Neural progenitor cell (in vitro differentiated cells): ENCODE measurements at regions not wholly inside any gene's neighbourhood (a gene's known extent, or its start where the extent isn't known, plus 50 kb on each side); places are given as distances from the start of the nearest gene placed in this dataset.

Experiments
- DNase-seq: peaks from one replicate; pipeline ENCODE4 v3.0.0-alpha.2; 2016; ENCODE audit warnings: low spot score
- H2AFZ ChIP-seq: fragments of 200-600 bp; sonication (generic); replicated peaks from 2 replicates; pipeline ENCODE4 v1.6.1; 2016; ENCODE audit warnings: antibody characterized with exemption
- H3F3A ChIP-seq: fragments of 200-600 bp; sonication (generic); 2 replicates; pipeline ENCODE4 v1.6.1; 2016; ENCODE audit warnings: antibody characterized with exemption, low read depth
- H3K27ac ChIP-seq: fragments of 200-600 bp; sonication (generic); 2 replicates; pipeline ENCODE4 v1.5.1; 2016; ENCODE audit warnings: mild to moderate bottlenecking
- H3K27me3 ChIP-seq: fragments of 200-600 bp; sonication (generic); 2 replicates; pipeline ENCODE4 v1.6.1; 2016; ENCODE audit warnings: mild to moderate bottlenecking, moderate library complexity
- H3K36me3 ChIP-seq: fragments of 200-600 bp; sonication (generic); 2 replicates; pipeline ENCODE4 v1.5.1; 2016
- H3K4me1 ChIP-seq: fragments of 200-600 bp; sonication (generic); 2 replicates; pipeline ENCODE4 v1.6.1; 2016; ENCODE audit warnings: mixed run types
- H3K4me2 ChIP-seq: fragments of 200-600 bp; sonication (generic); 2 replicates; pipeline ENCODE4 v1.6.1; 2016
- H3K4me3 ChIP-seq: fragments of 200-600 bp; sonication (generic); 2 replicates; pipeline ENCODE4 v1.5.1; 2016
- H3K79me2 ChIP-seq: fragments of 200-600 bp; sonication (generic); 2 replicates; pipeline ENCODE4 v1.6.1; 2016; ENCODE audit warnings: low read depth
- H3K9ac ChIP-seq: fragments of 200-600 bp; sonication (generic); 2 replicates; pipeline ENCODE4 v1.6.1; 2016
- H3K9me3 ChIP-seq: fragments of 200-600 bp; sonication (generic); 2 replicates; pipeline ENCODE4 v1.5.1; 2016; ENCODE audit warnings: low read depth
- H4K20me1 ChIP-seq: fragments of 200-600 bp; sonication (generic); 2 replicates; pipeline ENCODE4 v1.6.1; 2016; ENCODE audit warnings: low read depth
- H3K27ac Mint-ChIP-seq: 3 replicates; pipeline ENCODE4 v1.8.0; 2021; ENCODE audit warnings: mixed read lengths
- H3K27me3 Mint-ChIP-seq: 2 replicates; pipeline ENCODE4 v1.8.0; 2022; ENCODE audit warnings: low read depth, mild to moderate bottlenecking, inconsistent platforms, moderate library complexity, mixed read lengths; ENCODE audit not compliant: insufficient read depth
- H3K36me3 Mint-ChIP-seq: 3 replicates; pipeline ENCODE4 v1.8.0; 2021; ENCODE audit warnings: mixed read lengths
- H3K4me1 Mint-ChIP-seq: 3 replicates; pipeline ENCODE4 v1.8.0; 2021; ENCODE audit warnings: mixed read lengths
- H3K4me3 Mint-ChIP-seq: 3 replicates; pipeline ENCODE4 v1.8.0; 2021; ENCODE audit warnings: mild to moderate bottlenecking, moderate library complexity, mixed read lengths
- H3K9me3 Mint-ChIP-seq: 3 replicates; pipeline ENCODE4 v1.8.0; 2020; ENCODE audit warnings: mixed read lengths
- EZH2 ChIP-seq: fragments of 200-600 bp; sonication (generic); IDR thresholded peaks from 2 replicates; pipeline ENCODE4 v1.6.1; 2017; ENCODE audit warnings: antibody characterized with exemption, mild to moderate bottlenecking, moderate library complexity
- EZH2phosphoT487 ChIP-seq: fragments of 200-600 bp; sonication (generic); IDR thresholded peaks from 2 replicates; pipeline ENCODE4 v1.6.1; 2017; ENCODE audit warnings: antibody characterized with exemption
- TF ChIP-seq, protein P1 (sequence below): fragments of 200-600 bp; sonication (generic); IDR thresholded peaks from 2 replicates; pipeline ENCODE4 v1.5.1; 2017; ENCODE audit warnings: antibody characterized with exemption, mild to moderate bottlenecking

DNA sequence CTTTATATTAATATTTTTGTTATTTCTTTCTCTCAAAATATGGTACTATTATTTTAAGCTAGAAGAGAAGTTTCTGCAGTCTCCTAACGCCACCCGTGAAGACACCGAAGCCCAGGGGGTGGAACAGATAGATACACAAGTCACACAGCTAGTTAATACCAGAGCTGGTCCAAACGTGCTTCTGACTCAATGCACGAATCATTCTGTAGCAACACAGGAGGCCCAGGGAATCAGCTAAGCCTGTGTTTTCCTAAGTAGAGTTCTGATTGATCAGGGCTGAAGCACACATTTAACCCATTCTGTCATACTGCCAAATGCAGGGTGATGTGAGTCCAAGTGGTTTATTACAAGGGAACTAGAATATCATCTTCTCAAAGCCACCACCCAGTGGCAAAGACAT lies 116.9 kb upstream of the PWP1 start:
- no peaks in the 10 kb centered on the region for H3K27me3 Mint-ChIP-seq
- no peak overlapping the region for H2AFZ ChIP-seq
- no peaks in the 10 kb centered on the region for H3K9me3 Mint-ChIP-seq
- H3K4me3 ChIP-seq: no peak overlapping the region
- no peaks in the 10 kb centered on the region for H3K36me3 ChIP-seq
- H3K27ac Mint-ChIP-seq: no peak overlapping the region
- H3K79me2 ChIP-seq: no peaks in the 10 kb centered on the region
- no peaks in the 10 kb centered on the region for H3K9me3 ChIP-seq
- no peaks in the 10 kb centered on the region for H3K36me3 Mint-ChIP-seq
- no peak overlapping the region for H3K27ac ChIP-seq
- no peak overlapping the region for H3K4me3 Mint-ChIP-seq
- no peaks in the 10 kb centered on the region for H4K20me1 ChIP-seq
- H3K27me3 ChIP-seq: no peaks in the 10 kb centered on the region
- no peak overlapping the region for H3K4me2 ChIP-seq
- no peaks in the 10 kb centered on the region for H3F3A ChIP-seq
- H3K4me1 ChIP-seq: no peaks in the 10 kb centered on the region
- H3K4me1 Mint-ChIP-seq: peaks cover 5% of the 10 kb centered on the region
- no peak overlapping the region for H3K9ac ChIP-seq
- no peak for DNase-seq
- no peak for TF ChIP-seq EZH2phosphoT487
- TF ChIP-seq EZH2: no peak
- TF ChIP-seq, protein P1, sequence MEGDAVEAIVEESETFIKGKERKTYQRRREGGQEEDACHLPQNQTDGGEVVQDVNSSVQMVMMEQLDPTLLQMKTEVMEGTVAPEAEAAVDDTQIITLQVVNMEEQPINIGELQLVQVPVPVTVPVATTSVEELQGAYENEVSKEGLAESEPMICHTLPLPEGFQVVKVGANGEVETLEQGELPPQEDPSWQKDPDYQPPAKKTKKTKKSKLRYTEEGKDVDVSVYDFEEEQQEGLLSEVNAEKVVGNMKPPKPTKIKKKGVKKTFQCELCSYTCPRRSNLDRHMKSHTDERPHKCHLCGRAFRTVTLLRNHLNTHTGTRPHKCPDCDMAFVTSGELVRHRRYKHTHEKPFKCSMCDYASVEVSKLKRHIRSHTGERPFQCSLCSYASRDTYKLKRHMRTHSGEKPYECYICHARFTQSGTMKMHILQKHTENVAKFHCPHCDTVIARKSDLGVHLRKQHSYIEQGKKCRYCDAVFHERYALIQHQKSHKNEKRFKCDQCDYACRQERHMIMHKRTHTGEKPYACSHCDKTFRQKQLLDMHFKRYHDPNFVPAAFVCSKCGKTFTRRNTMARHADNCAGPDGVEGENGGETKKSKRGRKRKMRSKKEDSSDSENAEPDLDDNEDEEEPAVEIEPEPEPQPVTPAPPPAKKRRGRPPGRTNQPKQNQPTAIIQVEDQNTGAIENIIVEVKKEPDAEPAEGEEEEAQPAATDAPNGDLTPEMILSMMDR: no peak

DNA sequence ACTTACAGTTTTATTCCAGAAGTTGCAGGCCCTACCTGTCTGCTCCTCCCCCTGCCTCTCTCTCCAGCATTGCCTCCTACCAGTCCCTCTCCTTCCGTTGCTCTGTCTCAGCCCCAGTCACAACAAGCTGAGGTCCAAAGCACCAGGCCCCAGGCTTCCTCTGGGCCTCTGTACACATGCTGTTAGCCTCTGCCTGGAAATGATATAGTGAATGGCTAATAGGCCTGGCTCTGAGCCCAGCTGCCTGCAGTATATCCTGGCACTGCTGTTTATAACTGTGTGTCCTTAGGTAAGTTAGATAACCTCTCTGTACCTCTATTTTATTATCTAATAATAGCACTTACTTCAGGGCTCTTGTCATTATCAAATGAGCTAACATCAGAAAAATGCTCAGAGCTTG lies 114.9 kb upstream of the PWP1 start:
- no peak overlapping the region for H2AFZ ChIP-seq
- H3K27ac ChIP-seq: no peak overlapping the region
- Mint-ChIP-seq H3K4me3 (no peak overlapping the region), H3K9me3 (no peaks in the 10 kb centered on the region), H3K36me3 (no peaks in the 10 kb centered on the region), H3K4me1 (no peaks in the 10 kb centered on the region), H3K27ac (no peak overlapping the region), H3K27me3 (no peaks in the 10 kb centered on the region)
- no peaks in the 10 kb centered on the region for H3K36me3 ChIP-seq
- H3K4me2 ChIP-seq: no peak overlapping the region
- H3K9me3 ChIP-seq: no peaks in the 10 kb centered on the region
- H3K4me3 ChIP-seq: no peak overlapping the region
- no peaks in the 10 kb centered on the region for H3K4me1 ChIP-seq
- H3K79me2 ChIP-seq: no peaks in the 10 kb centered on the region
- TF ChIP-seq EZH2phosphoT487: no peak
- no peak for TF ChIP-seq EZH2
- TF ChIP-seq, protein P1: no peak
- DNase-seq: no peak
- no peaks in the 10 kb centered on the region for H3K27me3 ChIP-seq
- H3F3A ChIP-seq: no peaks in the 10 kb centered on the region
- H4K20me1 ChIP-seq: no peaks in the 10 kb centered on the region
- H3K9ac ChIP-seq: no peak overlapping the region

DNA sequence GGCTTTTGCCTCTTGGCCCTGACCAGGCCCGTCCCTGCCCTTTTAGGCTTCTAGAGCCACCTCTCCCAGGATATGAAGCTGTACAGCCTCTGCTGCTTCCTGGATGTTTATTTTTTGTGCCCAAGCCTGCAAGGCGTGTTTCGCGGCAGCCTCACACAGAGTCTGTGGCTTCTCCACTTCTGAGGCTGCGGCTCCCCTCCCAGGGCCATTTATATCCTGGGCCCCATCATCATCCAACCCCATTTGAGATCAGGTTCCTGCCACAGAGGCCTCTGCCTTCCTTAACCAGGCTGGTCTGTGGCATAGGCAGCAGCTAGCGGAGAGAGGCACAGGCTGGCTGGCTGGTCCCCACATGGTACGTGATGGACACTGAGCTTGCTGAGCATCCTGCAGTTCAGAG lies 114.1 kb upstream of the PWP1 start:
- no peak overlapping the region for H3K27ac Mint-ChIP-seq
- no peaks in the 10 kb centered on the region for H3K27me3 Mint-ChIP-seq
- Histone ChIP-seq H3K27me3 (no peaks in the 10 kb centered on the region), H2AFZ (no peak overlapping the region), H3F3A (no peaks in the 10 kb centered on the region), H3K4me2 (no peak overlapping the region), H3K36me3 (no peaks in the 10 kb centered on the region), H3K9ac (no peak overlapping the region), H4K20me1 (no peaks in the 10 kb centered on the region), H3K79me2 (no peaks in the 10 kb centered on the region), H3K4me1 (no peaks in the 10 kb centered on the region), H3K9me3 (no peaks in the 10 kb centered on the region), H3K4me3 (no peak overlapping the region), H3K27ac (no peak overlapping the region)
- no peaks in the 10 kb centered on the region for H3K9me3 Mint-ChIP-seq
- no peaks in the 10 kb centered on the region for H3K36me3 Mint-ChIP-seq
- DNase-seq: no peak
- no peaks in the 10 kb centered on the region for H3K4me1 Mint-ChIP-seq
- no peak overlapping the region for H3K4me3 Mint-ChIP-seq
- TF ChIP-seq, protein P1: no peak
- TF ChIP-seq EZH2 (no peak), EZH2phosphoT487 (no peak)

DNA sequence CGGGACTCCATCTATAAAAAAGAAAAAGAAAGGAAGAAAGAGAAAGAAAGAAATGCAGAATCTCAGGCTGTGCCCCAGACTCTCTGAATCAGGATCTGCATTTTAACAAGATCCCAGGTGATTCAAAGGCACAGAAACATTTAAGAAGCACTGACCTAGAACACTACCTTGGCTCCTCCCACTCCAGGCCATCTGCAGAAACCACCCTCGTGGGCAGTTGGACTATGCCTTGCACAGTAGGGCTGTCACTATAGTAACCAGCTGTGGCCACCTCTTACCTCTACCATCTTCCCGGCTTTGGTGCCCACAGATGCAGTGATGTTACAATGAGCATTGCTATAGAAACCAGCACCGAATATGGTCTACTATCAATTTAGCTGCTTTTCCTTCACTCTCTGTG lies 110.9 kb upstream of the PWP1 start:
- Histone ChIP-seq H3K27ac (no peak overlapping the region), H3K4me3 (no peak overlapping the region), H3K4me2 (no peak overlapping the region), H3K9ac (no peak overlapping the region), H3K4me1 (no peaks in the 10 kb centered on the region), H3F3A (no peaks in the 10 kb centered on the region), H3K27me3 (peaks cover 2% of the 10 kb centered on the region), H3K79me2 (no peaks in the 10 kb centered on the region), H3K9me3 (no peaks in the 10 kb centered on the region), H4K20me1 (no peaks in the 10 kb centered on the region), H2AFZ (no peak overlapping the region), H3K36me3 (no peaks in the 10 kb centered on the region)
- H3K36me3 Mint-ChIP-seq: no peaks in the 10 kb centered on the region
- no peak for DNase-seq
- TF ChIP-seq EZH2 (no peak), EZH2phosphoT487 (no peak)
- TF ChIP-seq, protein P1: no peak
- H3K27ac Mint-ChIP-seq: no peak overlapping the region
- peaks cover 3% of the 10 kb centered on the region for H3K4me1 Mint-ChIP-seq
- H3K4me3 Mint-ChIP-seq: no peak overlapping the region
- no peaks in the 10 kb centered on the region for H3K9me3 Mint-ChIP-seq
- H3K27me3 Mint-ChIP-seq: peaks cover 8% of the 10 kb centered on the region
